ENCODE measurements at regions not wholly inside any gene's neighbourhood (a gene's known extent, or its start where the extent isn't known, plus 50 kb on each side); places are given as distances from the start of the nearest gene placed in this dataset.
A peak's percentile ranks its signal among the peaks of the same experiment; 100 is the strongest.

GRCh38 chr12:22851532-22851931 is 226.6 kb downstream of the ETNK1 start:
- no peak overlapping the region for H3K4me3 ChIP-seq
- no peaks in the 10 kb centered on the region for H3K36me3 ChIP-seq
- no peaks in the 10 kb centered on the region for H3K27me3 ChIP-seq
- in situ Hi-C loops (cut with MboI; ENCODE audit: low sequenced_read_pairs in 4 of 4) (no loop called here), intact Hi-C loops (cut with DNase I; ENCODE audit: low total_unique reads) (no loop called here)
- no peaks in the 10 kb centered on the region for H3K4me1 ChIP-seq
- ATAC-seq (no peak), DNase-seq (no peak)
- TF ChIP-seq POLR2A (IDR thresholded peaks at IDR 0.05) (no peak), CTCF (IDR thresholded peaks at IDR 0.05 in 4 of 5, conservative IDR thresholded peaks at IDR 0.05 in 1 of 5) (no peak)
- no peaks in the 10 kb centered on the region for H3K9me3 ChIP-seq
- H3K27ac ChIP-seq, result no peak overlapping the region

- no peak overlapping the region for H3K4me3 ChIP-seq
- no peak for DNase-seq
- intact Hi-C loops (cut with DNase I; ENCODE audit: low total_unique reads) (no loop called here), in situ Hi-C loops (cut with MboI; ENCODE audit: low sequenced_read_pairs in 4 of 4) (no loop called here)
- no peaks in the 10 kb centered on the region for H3K36me3 ChIP-seq
- no peak overlapping the region for H3K27ac ChIP-seq
- no peak for ATAC-seq
- no peaks in the 10 kb centered on the region for H3K27me3 ChIP-seq
- no peak for TF ChIP-seq CTCF (IDR thresholded peaks at IDR 0.05 in 4 of 5, conservative IDR thresholded peaks at IDR 0.05 in 1 of 5)
- no peak for TF ChIP-seq POLR2A (IDR thresholded peaks at IDR 0.05)
- H3K9me3 ChIP-seq, result no peaks in the 10 kb centered on the region
- no peaks in the 10 kb centered on the region for H3K4me1 ChIP-seq
Observed at GRCh38 chr12:22855456-22855855, 230.5 kb downstream of the ETNK1 start.

GRCh38 chr12:22856178-22856577 is 231.2 kb downstream of the ETNK1 start:
- intact Hi-C loops (cut with DNase I; ENCODE audit: low total_unique reads), result no loop called here
- Histone ChIP-seq H3K4me3 (no peak overlapping the region), H3K27ac (no peak overlapping the region), H3K4me1 (no peaks in the 10 kb centered on the region), H3K36me3 (no peaks in the 10 kb centered on the region), H3K9me3 (no peaks in the 10 kb centered on the region), H3K27me3 (no peaks in the 10 kb centered on the region)
- in situ Hi-C loops (cut with MboI; ENCODE audit: low sequenced_read_pairs in 4 of 4), result no loop called here
- DNase-seq (no peak), ATAC-seq (no peak)
- TF ChIP-seq POLR2A (IDR thresholded peaks at IDR 0.05), result no peak
- TF ChIP-seq CTCF (IDR thresholded peaks at IDR 0.05 in 4 of 5, conservative IDR thresholded peaks at IDR 0.05 in 1 of 5), result peak in 2 of 5 experiments; percentile 29 to 36

GRCh38 chr12:22858849-22859570 is 234.0 kb downstream of the ETNK1 start:
- Histone ChIP-seq H3K4me1 (no peaks in the 10 kb centered on the region), H3K27me3 (no peaks in the 10 kb centered on the region), H3K4me3 (no peak overlapping the region), H3K36me3 (no peaks in the 10 kb centered on the region), H3K9me3 (no peaks in the 10 kb centered on the region), H3K27ac (no peak overlapping the region)
- intact Hi-C loops (cut with DNase I; ENCODE audit: low total_unique reads) (no loop called here), in situ Hi-C loops (cut with MboI; ENCODE audit: low sequenced_read_pairs in 4 of 4) (no loop called here)
- TF ChIP-seq CTCF (IDR thresholded peaks at IDR 0.05 in 4 of 5, conservative IDR thresholded peaks at IDR 0.05 in 1 of 5) (no peak), POLR2A (IDR thresholded peaks at IDR 0.05) (no peak)
- ATAC-seq, result no peak
- DNase-seq, result no peak

- H3K27ac ChIP-seq, result no peak overlapping the region
- in situ Hi-C loops (cut with MboI; ENCODE audit: low sequenced_read_pairs in 4 of 4) (no loop called here), intact Hi-C loops (cut with DNase I; ENCODE audit: low total_unique reads) (no loop called here)
- H3K36me3 ChIP-seq, result no peaks in the 10 kb centered on the region
- TF ChIP-seq POLR2A (IDR thresholded peaks at IDR 0.05) (no peak), CTCF (IDR thresholded peaks at IDR 0.05 in 4 of 5, conservative IDR thresholded peaks at IDR 0.05 in 1 of 5) (no peak)
- H3K4me1 ChIP-seq, result no peaks in the 10 kb centered on the region
- DNase-seq (no peak), ATAC-seq (no peak)
- H3K27me3 ChIP-seq, result no peaks in the 10 kb centered on the region
- H3K9me3 ChIP-seq, result no peaks in the 10 kb centered on the region
- no peak overlapping the region for H3K4me3 ChIP-seq
Observed at GRCh38 chr12:22860926-22861325, 236.0 kb downstream of the ETNK1 start.

Data from gastrocnemius medialis (tissue), 4 donors.